H9 (cell line): ENCODE measurements at regions not wholly inside any gene's neighbourhood (a gene's known extent, or its start where the extent isn't known, plus 50 kb on each side); places are given as distances from the start of the nearest gene placed in this dataset.

ENCODE experiments used
- DNase-seq: peaks from one replicate; pipeline ENCODE4 v3.0.0-alpha.2; 2017
- H2AFZ ChIP-seq: one replicate; pipeline ENCODE4 v1.6.1; 2013; ENCODE audit warnings: mild to moderate bottlenecking, low read length, control low read depth, moderate library complexity
- H2AK5ac ChIP-seq: 2 replicates; pipeline ENCODE4 v1.6.1; 2013; ENCODE audit warnings: low read length, control low read depth, mixed read lengths; ENCODE audit not compliant: insufficient read length
- H2BK120ac ChIP-seq: one replicate; pipeline ENCODE4 v1.6.1; 2013; ENCODE audit warnings: low read depth, mild to moderate bottlenecking, low read length, control low read depth, inconsistent platforms; ENCODE audit not compliant: poor library complexity, severe bottlenecking
- H2BK12ac ChIP-seq: 2 replicates; pipeline ENCODE4 v1.6.1; 2013; ENCODE audit warnings: low read length, control low read depth, mixed read lengths, low read depth; ENCODE audit not compliant: insufficient read length
- H2BK15ac ChIP-seq: 2 replicates; pipeline ENCODE4 v1.6.1; 2013; ENCODE audit warnings: low read depth, low read length, control low read depth
- H2BK20ac ChIP-seq: one replicate; pipeline ENCODE4 v1.6.1; 2013; ENCODE audit warnings: low read depth, mild to moderate bottlenecking, low read length, control low read depth, inconsistent platforms; ENCODE audit not compliant: poor library complexity, severe bottlenecking
- H2BK5ac ChIP-seq: 2 replicates; pipeline ENCODE4 v1.6.1; 2013; ENCODE audit warnings: low read length, control low read depth, mixed read lengths; ENCODE audit not compliant: insufficient read length
- H3K14ac ChIP-seq: 2 replicates; pipeline ENCODE4 v1.6.1; 2013; ENCODE audit warnings: low read length, control low read depth; ENCODE audit not compliant: insufficient read depth
- H3K18ac ChIP-seq: 2 replicates; pipeline ENCODE4 v1.6.1; 2013; ENCODE audit warnings: low read depth, mild to moderate bottlenecking, mixed read lengths, low read length, control low read depth; ENCODE audit not compliant: insufficient read length
- H3K23ac ChIP-seq: 2 replicates; pipeline ENCODE4 v1.6.1; 2013; ENCODE audit warnings: low read length, control low read depth, mixed read lengths, low read depth; ENCODE audit not compliant: insufficient read length
- H3K23me2 ChIP-seq: 2 replicates; pipeline ENCODE4 v1.6.1; 2013; ENCODE audit warnings: low read depth, mild to moderate bottlenecking, mixed read lengths, low read length, control low read depth; ENCODE audit not compliant: insufficient read length, poor library complexity, severe bottlenecking
- H3K27ac ChIP-seq: 2 replicates; pipeline ENCODE4 v1.5.1; 2013; ENCODE audit warnings: low read length, control low read depth, mixed read lengths, low read depth; ENCODE audit not compliant: insufficient read length
- H3K27me3 ChIP-seq: 2 replicates; pipeline ENCODE4 v1.6.1; 2013; ENCODE audit warnings: low read length, control low read depth, inconsistent platforms; ENCODE audit not compliant: insufficient read depth
- H3K4ac ChIP-seq: 2 replicates; pipeline ENCODE4 v1.6.1; 2013; ENCODE audit warnings: low read depth, mild to moderate bottlenecking, control low read depth, inconsistent platforms, low read length, moderate library complexity
- H3K4me1 ChIP-seq: 2 replicates; pipeline ENCODE4 v1.6.1; 2013; ENCODE audit warnings: low read length, control low read depth, inconsistent platforms; ENCODE audit not compliant: insufficient read depth
- H3K4me2 ChIP-seq: 2 replicates; pipeline ENCODE4 v1.6.1; 2013; ENCODE audit warnings: low read length, control low read depth, mixed read lengths; ENCODE audit not compliant: insufficient read length, insufficient read depth
- H3K56ac ChIP-seq: 2 replicates; pipeline ENCODE4 v1.6.1; 2013; ENCODE audit warnings: low read depth, mild to moderate bottlenecking, mixed read lengths, low read length, control low read depth; ENCODE audit not compliant: insufficient read length
- H3K79me1 ChIP-seq: 2 replicates; pipeline ENCODE4 v1.6.1; 2013; ENCODE audit warnings: low read depth, mild to moderate bottlenecking, moderate library complexity, low read length, control low read depth, inconsistent platforms; ENCODE audit not compliant: insufficient read depth, poor library complexity, severe bottlenecking
- H3K79me2 ChIP-seq: 2 replicates; pipeline ENCODE4 v1.6.1; 2013; ENCODE audit warnings: low read length, control low read depth, inconsistent platforms; ENCODE audit not compliant: insufficient read depth
- H3K9ac ChIP-seq: 2 replicates; pipeline ENCODE4 v1.6.1; 2013; ENCODE audit warnings: low read length, control low read depth, mixed read lengths; ENCODE audit not compliant: insufficient read length; ENCODE audit errors: extremely low read depth
- H3K9me3 ChIP-seq: one replicate; pipeline ENCODE4 v1.6.1; 2013; ENCODE audit warnings: low read depth, low read length, inconsistent platforms; ENCODE audit not compliant: control insufficient read depth
- H3T11ph ChIP-seq: one replicate; pipeline ENCODE4 v1.6.1; 2013; ENCODE audit warnings: mild to moderate bottlenecking, low read length, control low read depth, inconsistent platforms
- H4K20me1 ChIP-seq: one replicate; pipeline ENCODE4 v1.6.1; 2013; ENCODE audit not compliant: control insufficient read depth, insufficient read length, insufficient read depth
- H4K5ac ChIP-seq: 2 replicates; pipeline ENCODE4 v1.6.1; 2013; ENCODE audit warnings: low read depth, mild to moderate bottlenecking, mixed read lengths, low read length, control low read depth; ENCODE audit not compliant: insufficient read length
- H4K8ac ChIP-seq: replicated peaks from 2 replicates; pipeline ENCODE4 v1.6.1; 2013; ENCODE audit warnings: low read length, control low read depth, mixed read lengths, low read depth; ENCODE audit not compliant: insufficient read length
- H4K91ac ChIP-seq: 2 replicates; pipeline ENCODE4 v1.6.1; 2013; ENCODE audit warnings: low read depth, mild to moderate bottlenecking, moderate library complexity, mixed read lengths, low read length, control low read depth; ENCODE audit not compliant: insufficient read length
- H3K27ac Mint-ChIP-seq, 3 experiments: 2 replicates in 2 of 3; 3 replicates in 1 of 3; pipeline ENCODE4 v1.8.0; 2020 to 2021; ENCODE audit warnings: mixed read lengths in 3 of 3, mild to moderate bottlenecking in 1 of 3, moderate library complexity in 1 of 3
- H3K27me3 Mint-ChIP-seq: 2 replicates; pipeline ENCODE4 v1.8.0; 2021; ENCODE audit warnings: low read depth, mild to moderate bottlenecking, moderate library complexity, mixed read lengths
- H3K36me3 Mint-ChIP-seq, 3 experiments: 2 replicates in 2 of 3; 3 replicates in 1 of 3; pipeline ENCODE4 v1.8.0; 2020 to 2021; ENCODE audit warnings: low read depth in 3 of 3, mixed read lengths in 3 of 3; ENCODE audit not compliant: insufficient read depth in 1 of 3
- H3K4me1 Mint-ChIP-seq, 2 experiments: 2 replicates each; pipeline ENCODE4 v1.8.0; 2020; ENCODE audit warnings: mixed read lengths in 2 of 2
- H3K4me3 Mint-ChIP-seq, 2 experiments: 2 replicates in 1 of 2; 3 replicates in 1 of 2; pipeline ENCODE4 v1.8.0; 2020 to 2021; ENCODE audit warnings: mild to moderate bottlenecking in 2 of 2, mixed read lengths in 2 of 2, moderate library complexity in 1 of 2
- H3K9me3 Mint-ChIP-seq, 2 experiments: 2 replicates in 1 of 2; 3 replicates in 1 of 2; pipeline ENCODE4 v1.8.0; 2020; ENCODE audit warnings: mild to moderate bottlenecking in 2 of 2, mixed read lengths in 2 of 2, moderate library complexity in 1 of 2
- CTCF ChIP-seq: fragments of 200-600 bp; sonication (generic); conservative IDR thresholded peaks from 3 replicates; pipeline ENCODE4 v1.8.0; 2021; ENCODE audit warnings: antibody characterized with exemption, mild to moderate bottlenecking
- WGBS: extraction: QIAGEN DNeasy Blood & Tissue Kit; methylation state at CpG from one replicate; pipeline ENCODE4 v1.1.7; 2013; ENCODE audit warnings: missing lambda C conversion rate, low lambda C conversion rate, mixed read lengths; ENCODE audit not compliant: insufficient read length; ENCODE audit errors: extremely low coverage; 5-methylcytosine and 5-hydroxymethylcytosine counted together

GRCh38 chr21:41578083-41578482 lies 70.1 kb upstream of the TMPRSS2 start:
- Mint-ChIP-seq H3K9me3 (peaks cover 26 to 36% of the 10 kb centered on the region in 2 experiments), H3K27me3 (peaks cover 5% of the 10 kb centered on the region), H3K4me3 (no peak overlapping the region), H3K27ac (no peak overlapping the region), H3K4me1 (peaks cover 12 to 18% of the 10 kb centered on the region in 2 experiments), H3K36me3 (peaks cover 3 to 30% (median 4%) of the 10 kb centered on the region in 3 experiments; a peak in 6 of 7 replicates)
- H2BK15ac ChIP-seq, result no peak overlapping the region
- H3K4ac ChIP-seq, result no peak overlapping the region
- no peaks in the 10 kb centered on the region for H3K27me3 ChIP-seq
- no CpG with 5 or more reads among the region's 1 CpG for WGBS
- no peaks in the 10 kb centered on the region for H3K79me1 ChIP-seq
- no peak overlapping the region for H3T11ph ChIP-seq
- no peak overlapping the region for H3K23ac ChIP-seq
- no peak overlapping the region for H2AFZ ChIP-seq
- H4K8ac ChIP-seq, result no peak overlapping the region
- no peak for DNase-seq
- H3K9ac ChIP-seq, result no peak overlapping the region
- H4K5ac ChIP-seq, result no peak overlapping the region
- H3K18ac ChIP-seq, result no peak overlapping the region
- no peak overlapping the region for H3K14ac ChIP-seq
- H3K79me2 ChIP-seq, result no peaks in the 10 kb centered on the region
- peaks cover 4% of the 10 kb centered on the region for H3K9me3 ChIP-seq
- no peaks in the 10 kb centered on the region for H3K23me2 ChIP-seq
- H3K27ac ChIP-seq, result no peak overlapping the region
- H3K4me2 ChIP-seq, result no peak overlapping the region
- H2BK5ac ChIP-seq, result no peak overlapping the region
- no peak overlapping the region for H4K91ac ChIP-seq
- H3K56ac ChIP-seq, result no peak overlapping the region
- H4K20me1 ChIP-seq, result peaks cover 2% of the 10 kb centered on the region
- no peak overlapping the region for H2BK120ac ChIP-seq
- no peak overlapping the region for H2BK12ac ChIP-seq
- no peak for TF ChIP-seq CTCF
- no peak overlapping the region for H2AK5ac ChIP-seq
- H2BK20ac ChIP-seq, result no peak overlapping the region
- no peaks in the 10 kb centered on the region for H3K4me1 ChIP-seq
